NCI-H2196 (cell line): ENCODE measurements at regions not wholly inside any gene's neighbourhood (a gene's known extent, or its start where the extent isn't known, plus 50 kb on each side); places are given as distances from the start of the nearest gene placed in this dataset.
"Not testable (repeated sequence)": the region's sequence is repeated elsewhere in the genome, so short reads cannot be mapped to it uniquely, and the experiment has no call there.

ENCODE experiments used
- DNase-seq: peaks from one replicate; lab custom pipeline; 2025; ENCODE audit not compliant: unreplicated experiment; lab: John Stamatoyannopoulos, UW

GRCh38 chr6:86738078-86738477 is 199.2 kb upstream of the HTR1E start:
- DNase-seq: no peak

- not testable (repeated sequence) for DNase-seq
Observed at GRCh38 chr6:86731631-86732030, 205.7 kb upstream of the HTR1E start.

- DNase-seq: not testable (repeated sequence)
Observed at GRCh38 chr6:86730772-86731171, 206.6 kb upstream of the HTR1E start.

GRCh38 chr6:86730216-86730615 is 207.1 kb upstream of the HTR1E start:
- DNase-seq: no peak

GRCh38 chr6:86728976-86729375 is 208.4 kb upstream of the HTR1E start:
- DNase-seq: no peak

- DNase-seq: no peak
Observed at GRCh38 chr6:86724695-86725094, 212.6 kb upstream of the HTR1E start.

GRCh38 chr6:86723729-86724128 is 213.6 kb upstream of the HTR1E start:
- DNase-seq: no peak

GRCh38 chr6:86723151-86723550 is 214.2 kb upstream of the HTR1E start:
- no peak for DNase-seq

GRCh38 chr6:86722131-86722530 is 215.2 kb upstream of the HTR1E start:
- DNase-seq: no peak

- DNase-seq: no peak
Observed at GRCh38 chr6:86715676-86716075, 221.7 kb upstream of the HTR1E start.

GRCh38 chr6:86712039-86712438 is 225.3 kb upstream of the HTR1E start:
- no peak for DNase-seq

- DNase-seq: no peak
Observed at GRCh38 chr6:86707545-86708120, 229.7 kb upstream of the HTR1E start.

- DNase-seq: no peak
Observed at GRCh38 chr6:86706449-86706848, 230.9 kb upstream of the HTR1E start.

- DNase-seq: not testable (repeated sequence)
Observed at GRCh38 chr6:86701228-86701627, 236.1 kb upstream of the HTR1E start.

- no peak for DNase-seq
Observed at GRCh38 chr6:86686496-86686895, 250.8 kb upstream of the HTR1E start.

- no peak for DNase-seq
Observed at GRCh38 chr6:86685230-86685797, 252.0 kb upstream of the HTR1E start.

- DNase-seq: no peak
Observed at GRCh38 chr6:86683132-86683908, 254.0 kb upstream of the HTR1E start.

- DNase-seq: no peak
Observed at GRCh38 chr6:86682297-86682696, 255.0 kb upstream of the HTR1E start.

- DNase-seq: not testable (repeated sequence)
Observed at GRCh38 chr6:86681140-86681539, 256.2 kb upstream of the HTR1E start.

GRCh38 chr6:86672125-86672524 is 265.2 kb upstream of the HTR1E start:
- not testable (repeated sequence) for DNase-seq

- no peak for DNase-seq
Observed at GRCh38 chr6:86657192-86657591, 280.1 kb upstream of the HTR1E start.

GRCh38 chr6:86629123-86629522 is 308.2 kb upstream of the HTR1E start:
- DNase-seq: no peak
